ENCODE measurements at regions not wholly inside any gene's neighbourhood (a gene's known extent, or its start where the extent isn't known, plus 50 kb on each side); places are given as distances from the start of the nearest gene placed in this dataset.
"Not testable (repeated sequence)": the region's sequence is repeated elsewhere in the genome, so short reads cannot be mapped to it uniquely, and the experiment has no call there.

- no peak for DNase-seq
Measured at GRCh38 chr7:54398863-54399262, 143.3 kb upstream of the VSTM2A start.

DNA sequence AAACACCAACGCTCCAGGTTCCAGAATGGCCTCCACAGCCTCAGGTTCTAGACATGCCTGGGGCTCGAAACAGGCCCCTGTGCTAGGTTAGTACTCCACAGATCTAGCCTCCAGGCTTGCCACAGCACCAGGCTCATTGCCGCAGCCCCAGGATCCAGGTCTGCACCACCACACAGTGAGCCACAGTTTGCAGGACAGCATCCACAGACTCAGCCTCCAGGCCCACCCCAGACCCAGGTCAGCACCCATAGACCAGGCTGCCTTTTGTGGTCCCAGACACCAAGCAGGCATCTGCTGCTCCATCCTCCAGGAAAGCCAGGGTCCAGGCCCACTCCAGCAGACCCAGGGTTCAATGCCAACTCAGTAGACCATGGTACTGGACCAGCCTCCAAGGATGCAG lies 132.3 kb upstream of the VSTM2A start:
- DNase-seq, result no peak

DNA sequence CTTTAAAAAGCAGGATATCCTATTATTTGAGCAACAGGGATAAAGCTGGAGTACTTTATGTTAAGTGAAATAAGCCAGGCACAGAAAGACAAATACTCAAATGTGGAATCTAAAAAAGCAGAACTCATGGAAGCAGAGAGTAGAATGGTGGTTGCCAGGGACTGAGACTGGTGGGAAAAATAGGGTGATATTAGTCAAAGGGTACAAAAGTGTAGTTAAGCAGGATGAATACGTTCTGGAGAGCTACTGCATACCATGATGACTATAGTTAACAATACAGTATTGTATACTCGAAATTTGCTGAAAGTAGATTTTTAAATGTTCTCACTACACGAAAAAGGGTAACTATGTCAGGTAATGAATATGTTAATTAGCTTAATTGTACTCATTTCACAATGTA lies 125.5 kb upstream of the VSTM2A start:
- no peak for DNase-seq

DNA sequence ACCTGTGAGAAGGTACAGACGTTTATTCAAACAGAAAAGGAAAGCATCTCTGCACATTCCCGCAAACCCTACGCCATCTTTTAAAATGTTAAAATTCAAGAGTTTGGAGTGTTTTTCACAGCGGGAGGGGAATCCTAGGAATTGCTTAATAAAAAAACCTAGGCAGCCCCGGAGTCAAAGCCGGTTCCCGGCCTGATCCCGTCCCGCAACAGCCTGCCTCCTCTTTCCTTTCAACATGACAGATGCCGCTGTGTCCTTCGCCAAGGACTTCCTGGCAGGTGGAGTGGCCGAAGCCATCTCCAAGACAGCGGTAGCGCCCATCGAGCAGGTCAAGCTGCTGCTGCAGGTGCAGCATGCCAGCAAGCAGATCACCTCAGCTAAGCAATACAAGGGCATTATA lies 123.0 kb upstream of the VSTM2A start:
- DNase-seq, result no peak

DNA sequence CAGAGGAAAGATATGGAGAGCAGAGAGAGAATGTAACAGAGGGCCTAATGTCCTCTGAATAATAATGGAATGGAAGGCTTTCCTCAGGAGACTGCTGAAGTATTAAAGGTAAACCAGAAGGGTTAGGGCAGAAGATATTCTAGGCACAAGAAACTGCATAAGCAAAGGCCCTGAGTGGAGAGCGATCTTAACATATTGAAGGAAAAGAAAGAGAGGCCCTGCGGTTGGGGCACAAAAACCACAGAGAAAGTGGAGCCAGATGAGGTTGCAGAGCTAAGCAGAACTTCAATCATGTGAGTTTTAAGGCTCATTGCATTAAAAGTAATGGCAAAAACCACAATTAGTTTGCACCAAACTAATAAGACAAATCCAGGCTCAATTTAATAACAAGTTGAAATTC lies 115.8 kb upstream of the VSTM2A start:
- no peak for DNase-seq

- DNase-seq, result no peak
Measured at GRCh38 chr7:54429111-54429510, 113.1 kb upstream of the VSTM2A start.

DNA sequence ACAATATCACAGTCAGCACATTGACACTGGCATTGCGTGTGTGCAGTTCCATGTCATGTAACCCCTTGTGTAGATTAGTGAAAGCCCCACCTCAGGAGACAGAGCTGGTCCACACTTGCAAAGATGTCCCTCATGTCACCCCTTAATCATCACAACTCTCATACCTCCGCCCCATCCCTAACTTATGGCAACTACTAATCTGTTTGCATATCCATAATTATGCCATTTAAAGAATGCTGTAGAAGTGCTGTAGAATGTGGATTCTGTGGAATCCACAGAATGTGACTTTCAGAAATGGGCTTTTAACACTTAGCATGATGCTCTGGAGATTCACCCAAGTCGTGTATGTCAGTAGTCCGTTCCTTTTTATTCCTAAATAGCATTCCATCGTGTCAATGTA lies 102.8 kb upstream of the VSTM2A start:
- DNase-seq, result no peak

DNA sequence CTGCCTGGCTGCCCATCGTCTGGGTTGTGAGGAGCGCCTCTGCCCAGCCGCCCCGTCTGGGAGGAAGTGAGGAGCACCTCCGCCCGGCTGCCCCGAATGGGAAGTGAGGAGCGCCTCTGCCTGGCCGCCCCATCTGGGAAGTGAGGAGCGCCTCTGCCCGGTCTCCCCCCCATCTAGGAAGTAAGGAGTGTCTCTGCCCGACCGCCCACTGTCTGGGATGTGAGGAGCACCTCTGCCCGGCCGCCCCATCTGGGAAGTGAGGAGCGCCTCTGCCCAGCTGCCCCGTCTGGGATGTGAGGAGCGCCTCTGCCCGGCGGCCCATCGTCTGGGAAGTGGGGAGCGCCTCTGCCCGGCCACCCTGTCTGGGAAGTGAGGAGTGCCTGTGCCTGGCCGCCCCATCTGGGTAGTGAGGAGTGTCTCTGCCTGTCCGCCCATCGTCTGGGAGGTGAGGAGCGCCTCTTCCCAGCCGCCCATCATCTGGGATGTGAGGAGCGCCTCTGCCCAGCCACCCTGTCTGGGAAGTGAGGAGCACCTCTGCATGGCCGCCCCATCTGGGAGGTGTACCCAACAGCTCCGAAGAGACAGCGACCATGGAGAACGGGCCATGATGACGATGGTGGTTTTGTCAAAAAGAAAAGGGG lies 98.0 kb upstream of the VSTM2A start:
- DNase-seq, result not testable (repeated sequence)

DNA sequence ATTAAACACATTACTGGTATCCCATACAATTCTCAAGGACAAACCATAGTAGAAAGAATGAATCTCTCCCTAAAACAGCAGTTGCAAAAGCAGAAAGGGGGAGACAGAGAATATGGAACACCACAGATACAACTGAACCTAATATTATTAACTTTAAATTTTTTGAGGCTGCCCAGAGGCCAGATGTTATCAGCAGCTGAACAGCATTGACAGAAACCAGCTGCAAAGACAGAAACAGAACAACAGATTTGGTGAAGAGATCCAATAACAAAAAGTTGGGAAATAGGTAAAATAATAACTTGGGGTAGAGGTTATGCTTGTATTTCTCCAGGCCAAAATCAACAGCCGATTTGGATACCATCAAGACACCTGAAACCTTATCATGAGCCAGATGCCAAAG lies 89.0 kb upstream of the VSTM2A start:
- not testable (repeated sequence) for DNase-seq

DNA sequence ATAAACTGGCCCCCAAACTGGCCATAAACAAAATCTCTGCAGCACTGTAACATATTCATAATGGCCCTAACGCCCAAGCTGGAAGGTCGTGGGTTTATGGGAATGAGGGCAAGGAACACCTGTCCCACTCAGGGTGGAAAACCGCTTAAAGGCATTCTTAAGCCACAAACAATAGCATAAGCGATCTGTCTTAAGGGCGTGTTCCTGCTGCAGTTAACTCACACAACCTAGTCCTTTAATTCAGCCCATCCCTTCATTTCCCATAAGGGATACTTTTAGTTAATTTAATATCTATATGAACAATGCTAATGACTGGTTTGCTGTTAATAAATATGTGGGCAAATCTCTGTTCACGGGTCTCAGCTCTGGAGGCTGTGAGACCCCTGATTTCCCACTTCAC lies 87.5 kb upstream of the VSTM2A start:
- not testable (repeated sequence) for DNase-seq

- no peak for DNase-seq
Measured at GRCh38 chr7:54465095-54465494, 77.1 kb upstream of the VSTM2A start.

GRCh38 chr7:54469740-54470139 lies 72.4 kb upstream of the VSTM2A start:
- no peak for DNase-seq

DNA sequence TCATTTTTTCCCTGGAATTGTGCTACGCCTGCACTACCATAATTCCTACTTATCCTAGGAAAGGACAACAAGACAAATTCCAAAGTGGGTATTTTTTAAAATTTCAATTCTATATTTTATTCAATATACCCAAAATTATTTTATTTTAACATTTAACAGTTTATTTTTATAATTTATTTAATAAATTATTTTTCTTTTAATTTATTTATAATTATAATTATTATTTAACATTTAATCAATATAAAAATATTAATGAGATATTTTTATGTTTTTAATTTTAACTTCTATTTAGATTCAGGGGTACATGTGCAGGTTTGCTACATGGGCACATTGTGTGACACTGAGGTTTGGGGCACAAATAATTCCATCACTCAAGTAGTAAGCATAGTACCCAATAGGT lies 65.6 kb upstream of the VSTM2A start:
- DNase-seq, result no peak

GRCh38 chr7:54477083-54477482 lies 65.1 kb upstream of the VSTM2A start:
- DNase-seq, result peak; percentile 3

- DNase-seq, result no peak
Measured at GRCh38 chr7:54483523-54483922, 58.7 kb upstream of the VSTM2A start.

- no peak for DNase-seq
Measured at GRCh38 chr7:54485044-54485443, 57.1 kb upstream of the VSTM2A start.
